SU-DHL-6 (cell line): ENCODE measurements at regions not wholly inside any gene's neighbourhood (a gene's known extent, or its start where the extent isn't known, plus 50 kb on each side); places are given as distances from the start of the nearest gene placed in this dataset.

Experiments
- H2AFZ ChIP-seq: fragments of 200-600 bp; sonication (generic); 2 replicates; pipeline ENCODE4 v1.6.1; 2014; ENCODE audit warnings: low read depth, mild to moderate bottlenecking, moderate library complexity, mixed read lengths, antibody characterized with exemption, low read length; ENCODE audit not compliant: severe bottlenecking
- H3F3A ChIP-seq: fragments of 200-600 bp; shearing (Covaris generic); 2 replicates; pipeline ENCODE4 v1.6.0; 2016; ENCODE audit warnings: antibody characterized with exemption, mild to moderate bottlenecking; ENCODE audit not compliant: insufficient read depth
- H3K27ac ChIP-seq: fragments of 200-600 bp; sonication (generic); 2 replicates; pipeline ENCODE4 v1.5.1; 2016; ENCODE audit warnings: low read depth, mild to moderate bottlenecking, low read length, moderate library complexity, mixed read lengths
- H3K27me3 ChIP-seq: fragments of 200-600 bp; sonication (generic), shearing (Covaris generic); 2 replicates; pipeline ENCODE4 v1.6.0; 2014; ENCODE audit warnings: mild to moderate bottlenecking, low read length
- H3K36me3 ChIP-seq: fragments of 200-600 bp; sonication (generic); 2 replicates; pipeline ENCODE4 v1.6.1; 2014; ENCODE audit warnings: mild to moderate bottlenecking, low read length, mixed read lengths
- H3K4me2 ChIP-seq: fragments of 300-600, 200-600 bp; shearing (Covaris generic), sonication (generic); 2 replicates; pipeline ENCODE4 v1.6.0; 2014; ENCODE audit warnings: low read length, low read depth, mild to moderate bottlenecking; ENCODE audit not compliant: poor library complexity, severe bottlenecking
- H3K4me3 ChIP-seq: fragments of 200-600 bp; sonication (generic); 2 replicates; pipeline ENCODE4 v1.5.1; 2014; ENCODE audit warnings: antibody characterized with exemption, low read length, mild to moderate bottlenecking, mixed read lengths; ENCODE audit not compliant: insufficient read depth, poor library complexity, severe bottlenecking
- H3K79me2 ChIP-seq: fragments of 200-600 bp; sonication (generic); 2 replicates; pipeline ENCODE4 v1.6.1; 2014; ENCODE audit warnings: mild to moderate bottlenecking, low read length, moderate library complexity; ENCODE audit not compliant: insufficient read depth
- H3K9ac ChIP-seq: fragments of 200-600 bp; sonication (generic); 2 replicates; pipeline ENCODE4 v1.7.0; 2014; ENCODE audit warnings: mild to moderate bottlenecking, low read length
- H3K9me2 ChIP-seq: fragments of 200-600 bp; sonication (generic); replicated peaks from 2 replicates; pipeline ENCODE4 v1.6.1; 2014; ENCODE audit warnings: low read length; ENCODE audit not compliant: insufficient read depth
- H3K9me3 ChIP-seq: fragments of 200-600 bp; sonication (generic); 2 replicates; pipeline ENCODE4 v1.6.1; 2014; ENCODE audit warnings: low read length, mixed read lengths; ENCODE audit not compliant: insufficient read depth
- H4K20me1 ChIP-seq: fragments of 200-600 bp; sonication (generic); 2 replicates; pipeline ENCODE4 v1.6.1; 2014; ENCODE audit warnings: low read depth, mild to moderate bottlenecking, antibody characterized with exemption, low read length, moderate library complexity, mixed read lengths
- EZH2phosphoT487 ChIP-seq: fragments of 200-600 bp; sonication (generic), shearing (Covaris generic); conservative IDR thresholded peaks from 2 replicates; pipeline ENCODE4 v1.6.1; 2018; ENCODE audit warnings: mild to moderate bottlenecking, antibody characterized with exemption, low read length, moderate library complexity, mixed read lengths
- TF ChIP-seq, protein P1 (sequence below): fragments of 200-600 bp; sonication (generic); IDR thresholded peaks from one replicate; pipeline ENCODE4 v1.5.1; 2017; ENCODE audit warnings: antibody characterized with exemption, mild to moderate bottlenecking, low read length, moderate library complexity; ENCODE audit not compliant: insufficient read depth, poor library complexity, severe bottlenecking

DNA sequence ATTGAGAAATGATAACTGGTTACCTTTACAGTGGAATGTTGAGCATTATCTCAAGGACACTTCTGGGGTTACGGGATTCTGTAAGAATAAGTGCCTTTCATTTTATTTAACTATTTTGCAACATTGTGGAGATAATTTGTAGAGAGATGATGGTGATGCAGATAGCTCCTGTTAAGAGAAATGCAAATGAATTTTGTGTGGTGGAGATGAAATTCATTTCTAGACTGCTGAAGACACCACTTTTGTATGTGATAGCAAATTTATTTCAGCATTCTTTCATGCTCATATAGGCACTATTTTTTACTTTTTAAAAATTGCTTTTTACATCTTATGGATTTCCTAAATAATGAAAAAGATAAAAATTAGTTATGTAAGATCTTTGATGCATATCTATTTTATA is 463.3 kb upstream of the CBLB start:
- Histone ChIP-seq H3K79me2 (no peaks in the 10 kb centered on the region), H3K4me2 (no peak overlapping the region), H3K9me3 (no peaks in the 10 kb centered on the region), H3K27ac (no peak overlapping the region), H4K20me1 (no peaks in the 10 kb centered on the region), H3K9ac (no peak overlapping the region), H3K4me3 (no peak overlapping the region), H3K27me3 (no peaks in the 10 kb centered on the region), H3F3A (no peaks in the 10 kb centered on the region), H2AFZ (no peak overlapping the region), H3K9me2 (no peaks in the 10 kb centered on the region), H3K36me3 (no peaks in the 10 kb centered on the region)
- no peak for TF ChIP-seq EZH2phosphoT487
- TF ChIP-seq, protein P1, sequence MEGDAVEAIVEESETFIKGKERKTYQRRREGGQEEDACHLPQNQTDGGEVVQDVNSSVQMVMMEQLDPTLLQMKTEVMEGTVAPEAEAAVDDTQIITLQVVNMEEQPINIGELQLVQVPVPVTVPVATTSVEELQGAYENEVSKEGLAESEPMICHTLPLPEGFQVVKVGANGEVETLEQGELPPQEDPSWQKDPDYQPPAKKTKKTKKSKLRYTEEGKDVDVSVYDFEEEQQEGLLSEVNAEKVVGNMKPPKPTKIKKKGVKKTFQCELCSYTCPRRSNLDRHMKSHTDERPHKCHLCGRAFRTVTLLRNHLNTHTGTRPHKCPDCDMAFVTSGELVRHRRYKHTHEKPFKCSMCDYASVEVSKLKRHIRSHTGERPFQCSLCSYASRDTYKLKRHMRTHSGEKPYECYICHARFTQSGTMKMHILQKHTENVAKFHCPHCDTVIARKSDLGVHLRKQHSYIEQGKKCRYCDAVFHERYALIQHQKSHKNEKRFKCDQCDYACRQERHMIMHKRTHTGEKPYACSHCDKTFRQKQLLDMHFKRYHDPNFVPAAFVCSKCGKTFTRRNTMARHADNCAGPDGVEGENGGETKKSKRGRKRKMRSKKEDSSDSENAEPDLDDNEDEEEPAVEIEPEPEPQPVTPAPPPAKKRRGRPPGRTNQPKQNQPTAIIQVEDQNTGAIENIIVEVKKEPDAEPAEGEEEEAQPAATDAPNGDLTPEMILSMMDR, result no peak

DNA sequence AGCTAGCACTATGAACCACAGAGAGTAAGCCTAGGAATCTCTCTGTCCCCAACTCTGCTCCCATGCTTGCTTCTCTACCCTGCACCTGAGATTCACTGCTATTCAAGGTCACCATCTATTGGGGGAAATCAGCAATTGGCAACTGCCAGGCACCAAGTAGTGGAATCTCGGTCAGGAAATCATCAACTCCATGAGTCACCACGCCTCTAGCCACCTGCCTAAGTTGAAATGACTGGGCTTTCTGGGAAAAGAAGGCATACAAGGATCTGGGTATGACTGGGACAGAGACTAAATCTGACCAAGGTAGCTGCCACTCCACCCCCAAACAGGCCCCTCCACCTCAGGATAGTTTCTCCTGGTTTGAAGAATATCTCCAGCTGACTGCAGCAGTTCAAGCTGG is 464.1 kb upstream of the CBLB start:
- no peaks in the 10 kb centered on the region for H3K36me3 ChIP-seq
- H3K79me2 ChIP-seq, result no peaks in the 10 kb centered on the region
- H3K4me3 ChIP-seq, result no peak overlapping the region
- no peaks in the 10 kb centered on the region for H3K9me3 ChIP-seq
- no peak overlapping the region for H3K4me2 ChIP-seq
- H3K27me3 ChIP-seq, result no peaks in the 10 kb centered on the region
- no peak overlapping the region for H3K9ac ChIP-seq
- no peaks in the 10 kb centered on the region for H3F3A ChIP-seq
- TF ChIP-seq, protein P1, result no peak
- TF ChIP-seq EZH2phosphoT487, result no peak
- no peaks in the 10 kb centered on the region for H4K20me1 ChIP-seq
- H3K27ac ChIP-seq, result no peak overlapping the region
- H3K9me2 ChIP-seq, result no peaks in the 10 kb centered on the region
- H2AFZ ChIP-seq, result no peak overlapping the region

DNA sequence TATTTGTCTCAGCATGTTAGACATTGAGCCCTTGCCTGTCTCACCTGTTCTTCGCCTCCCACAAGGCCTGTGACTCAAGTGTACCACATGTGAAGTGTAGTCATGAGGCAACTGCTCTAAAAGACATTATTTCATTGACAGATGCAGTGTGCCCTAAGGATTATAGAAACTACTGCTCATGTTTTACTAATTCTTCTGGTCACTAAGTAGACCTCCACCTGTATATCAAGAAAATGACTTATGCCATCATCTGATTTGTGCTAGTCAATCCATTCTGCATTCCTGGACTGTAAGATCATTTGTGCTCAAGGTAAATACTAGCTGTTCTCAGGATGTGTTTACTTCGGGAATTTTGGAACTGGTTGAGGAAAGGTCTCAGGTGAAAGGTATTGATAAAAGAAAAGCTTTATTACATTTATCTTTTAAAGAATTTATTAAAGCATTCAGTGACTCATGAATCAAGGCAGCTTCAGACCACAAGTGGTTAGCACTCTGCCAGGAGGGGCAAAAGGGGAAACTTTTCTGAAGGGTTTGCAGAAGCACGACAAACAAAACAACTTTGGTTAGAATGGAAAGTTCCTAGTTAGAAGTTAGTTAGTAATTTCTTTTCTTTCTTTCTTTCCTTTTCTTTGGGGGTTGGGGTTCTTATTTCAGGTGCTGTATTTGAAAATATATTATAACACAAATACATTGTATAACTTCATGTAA is 465.3 kb upstream of the CBLB start:
- H3K27me3 ChIP-seq, result no peaks in the 10 kb centered on the region
- H3K79me2 ChIP-seq, result no peaks in the 10 kb centered on the region
- no peak for TF ChIP-seq EZH2phosphoT487
- TF ChIP-seq, protein P1, result no peak
- H3K9me3 ChIP-seq, result no peaks in the 10 kb centered on the region
- H4K20me1 ChIP-seq, result no peaks in the 10 kb centered on the region
- H3K36me3 ChIP-seq, result no peaks in the 10 kb centered on the region
- H3K4me2 ChIP-seq, result no peak overlapping the region
- no peak overlapping the region for H3K27ac ChIP-seq
- no peak overlapping the region for H2AFZ ChIP-seq
- no peaks in the 10 kb centered on the region for H3F3A ChIP-seq
- no peak overlapping the region for H3K4me3 ChIP-seq
- H3K9me2 ChIP-seq, result no peaks in the 10 kb centered on the region
- no peak overlapping the region for H3K9ac ChIP-seq
